Transverse colon (tissue), 4 donors: ENCODE measurements at regions not wholly inside any gene's neighbourhood (a gene's known extent, or its start where the extent isn't known, plus 50 kb on each side); places are given as distances from the start of the nearest gene placed in this dataset.

Source experiments
- DNase-seq: peaks from one replicate; pipeline ENCODE4 v3.0.0-alpha.2; 2019
- H3K27ac ChIP-seq, 4 donors: fragments of 200-600 bp; sonication (generic); 2 replicates each; pipeline ENCODE4 v1.5.1; 2016 to 2018; ENCODE audit warnings: inconsistent platforms in 4 of 4
- H3K27me3 ChIP-seq: fragments of 200-600 bp; sonication (generic); 2 replicates; pipeline ENCODE4 v1.5.1; 2017; ENCODE audit warnings: inconsistent platforms
- H3K36me3 ChIP-seq, 4 donors: fragments of 200-600 bp; sonication (generic); 2 replicates each; pipeline ENCODE4 v1.5.1; 2017 to 2019; ENCODE audit warnings: inconsistent platforms in 4 of 4
- H3K4me1 ChIP-seq, 4 donors: fragments of 200-600 bp; sonication (generic); 2 replicates each; pipeline ENCODE4 v1.5.1; 2017 to 2020; ENCODE audit warnings: inconsistent platforms in 4 of 4
- H3K4me3 ChIP-seq, 4 donors: fragments of 200-600 bp; sonication (generic); 1 replicate in 1 of 4; 2 replicates in 3 of 4; pipeline versions ENCODE4 v1.5.1 to v1.6.1; 2017 to 2019; ENCODE audit warnings: inconsistent platforms in 4 of 4
- H3K9me3 ChIP-seq, 2 donors: fragments of 200-600 bp; sonication (generic); 2 replicates each; pipeline ENCODE4 v1.5.1; 2017 to 2019; ENCODE audit warnings: inconsistent platforms in 2 of 2
- EP300 ChIP-seq: sonication (generic); formaldehyde crosslinking; IDR thresholded peaks from one replicate; pipeline ENCODE4 v1.6.1; 2017; ENCODE audit warnings: antibody characterized with exemption, low read depth
- POLR2A ChIP-seq: fragments of 450-650 bp; IDR thresholded peaks from one replicate; pipeline ENCODE4 v1.6.1; 2016; ENCODE audit warnings: antibody characterized with exemption, mild to moderate bottlenecking, moderate library complexity
- POLR2AphosphoS5 ChIP-seq, 3 donors: sonication (generic); formaldehyde crosslinking; IDR thresholded peaks; one replicate each; pipeline ENCODE4 v1.6.1; 2016; ENCODE audit warnings: antibody characterized with exemption in 3 of 3
- WGBS, 2 donors: methylation state at CpG; one replicate each; pipeline ENCODE4 v1.1.5; 2018; ENCODE audit warnings: low coverage in 1 of 2; 5-methylcytosine and 5-hydroxymethylcytosine counted together
- in situ Hi-C, 4 donors: fragments of 200-750 bp; cut with MboI; loops; one replicate each; pipeline versions ENCODE4 v1.15.0 to v1.15.1; 2017; ENCODE audit warnings: low sequenced_read_pairs in 3 of 4, low pct_ligation_motif_present in 1 of 4, low pct_unique_long_range_greater_than_20kb in 1 of 4
- intact Hi-C: fragments of 100-400 bp; cut with DNase I; formaldehyde crosslinking; loops from one replicate; pipeline ENCODE4 v1.15.1; 2023; ENCODE audit warnings: low total_unique reads
- TF ChIP-seq, protein P1 (sequence below), 5 experiments: fragments of 200-600 bp in 3 of 5; fragments of 450-650 bp in 2 of 5; sonication (generic) in 3 of 5; IDR thresholded peaks; 1 replicate in 2 of 5; 2 replicates in 3 of 5; pipeline ENCODE4 v1.5.1; 2016 to 2017; ENCODE audit warnings: antibody characterized with exemption in 5 of 5, inconsistent platforms in 3 of 5, mild to moderate bottlenecking in 2 of 5, moderate library complexity in 1 of 5

- intact Hi-C loops (loop anchor here (5.0 kb wide), 1 partner anchor 252 kb away; no protein-coding TSS in a partner anchor), in situ Hi-C loops (loop anchor here (10.0 to 25.0 kb wide), 5 partner anchors 152 to 465 kb away; no protein-coding TSS in a partner anchor)
- no peak for DNase-seq
- Histone ChIP-seq H3K27ac (no peak overlapping the region), H3K4me3 (no peak overlapping the region), H3K36me3 (no peaks in the 10 kb centered on the region), H3K9me3 (no peaks in the 10 kb centered on the region), H3K27me3 (peaks cover 21% of the 10 kb centered on the region), H3K4me1 (peaks cover 0 to 8% (median 0%) of the 10 kb centered on the region in 4 donors)
- no peak for TF ChIP-seq POLR2A
- no peak for TF ChIP-seq POLR2AphosphoS5 (IDR thresholded peaks at IDR 0.05)
- TF ChIP-seq, protein P1, sequence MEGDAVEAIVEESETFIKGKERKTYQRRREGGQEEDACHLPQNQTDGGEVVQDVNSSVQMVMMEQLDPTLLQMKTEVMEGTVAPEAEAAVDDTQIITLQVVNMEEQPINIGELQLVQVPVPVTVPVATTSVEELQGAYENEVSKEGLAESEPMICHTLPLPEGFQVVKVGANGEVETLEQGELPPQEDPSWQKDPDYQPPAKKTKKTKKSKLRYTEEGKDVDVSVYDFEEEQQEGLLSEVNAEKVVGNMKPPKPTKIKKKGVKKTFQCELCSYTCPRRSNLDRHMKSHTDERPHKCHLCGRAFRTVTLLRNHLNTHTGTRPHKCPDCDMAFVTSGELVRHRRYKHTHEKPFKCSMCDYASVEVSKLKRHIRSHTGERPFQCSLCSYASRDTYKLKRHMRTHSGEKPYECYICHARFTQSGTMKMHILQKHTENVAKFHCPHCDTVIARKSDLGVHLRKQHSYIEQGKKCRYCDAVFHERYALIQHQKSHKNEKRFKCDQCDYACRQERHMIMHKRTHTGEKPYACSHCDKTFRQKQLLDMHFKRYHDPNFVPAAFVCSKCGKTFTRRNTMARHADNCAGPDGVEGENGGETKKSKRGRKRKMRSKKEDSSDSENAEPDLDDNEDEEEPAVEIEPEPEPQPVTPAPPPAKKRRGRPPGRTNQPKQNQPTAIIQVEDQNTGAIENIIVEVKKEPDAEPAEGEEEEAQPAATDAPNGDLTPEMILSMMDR (IDR thresholded peaks at IDR 0.05), result no peak
- TF ChIP-seq EP300, result no peak
- WGBS, 2 donors, result 88 to 93% methylated on average over 10 to 14 of the region's 14 CpGs
Measured at GRCh38 chr5:1639757-1640156, 116.0 kb upstream of the LPCAT1 start.

DNA sequence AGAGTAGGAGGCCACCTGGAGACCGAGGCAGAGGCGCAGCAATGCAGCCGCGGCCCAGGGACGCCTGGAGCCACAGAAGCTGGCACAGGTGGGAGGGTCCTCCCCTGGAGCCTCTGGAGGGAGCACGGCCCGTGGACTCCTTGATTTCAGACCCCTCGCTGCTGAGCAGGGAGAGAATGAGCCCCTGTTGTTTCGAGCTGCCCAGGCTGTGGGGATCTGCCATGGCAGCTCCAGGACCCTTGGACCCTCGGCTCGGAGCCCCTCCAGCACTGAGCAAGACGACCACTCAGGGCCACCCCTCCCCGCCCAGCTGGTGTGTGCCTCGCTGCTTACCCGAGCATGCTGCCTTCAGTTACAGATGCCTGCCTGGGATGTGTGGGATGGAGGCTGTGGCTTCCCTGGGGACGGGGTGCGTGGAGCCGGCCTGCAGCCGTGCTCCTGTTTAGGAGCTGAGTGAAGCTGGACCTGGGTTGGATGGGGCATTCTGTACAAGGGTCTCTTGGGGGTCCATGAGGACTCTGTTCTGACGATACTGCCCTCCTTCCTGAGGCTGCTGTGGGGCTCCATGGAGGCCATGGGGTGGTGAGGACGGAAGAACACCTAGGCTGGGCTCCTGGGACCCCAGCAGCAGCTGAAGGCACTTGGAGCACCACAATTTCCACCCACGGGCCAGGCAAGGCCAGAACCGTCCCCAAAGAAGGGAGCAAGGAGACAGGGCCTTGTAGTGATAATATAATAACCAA is 115.1 kb upstream of the LPCAT1 start:
- intact Hi-C loops, result no loop called here
- TF ChIP-seq, protein P1 (IDR thresholded peaks at IDR 0.05), result no peak
- TF ChIP-seq POLR2A, result no peak
- no peak for TF ChIP-seq EP300
- TF ChIP-seq POLR2AphosphoS5 (IDR thresholded peaks at IDR 0.05), result no peak
- WGBS, 2 donors, result 79 to 85% methylated on average over 2 to 19 of the region's 23 CpGs
- in situ Hi-C loops, result loop anchor here (25.0 kb wide), 4 partner anchors 152 to 452 kb away; no protein-coding TSS in a partner anchor
- H3K4me3 ChIP-seq, result no peak overlapping the region
- H3K9me3 ChIP-seq, result no peaks in the 10 kb centered on the region
- peaks cover 0 to 15% (median 2%) of the 10 kb centered on the region in 4 donors for H3K4me1 ChIP-seq
- no peak overlapping the region for H3K27ac ChIP-seq
- peaks cover 14% of the 10 kb centered on the region for H3K27me3 ChIP-seq
- no peak for DNase-seq
- H3K36me3 ChIP-seq, result no peaks in the 10 kb centered on the region

DNA sequence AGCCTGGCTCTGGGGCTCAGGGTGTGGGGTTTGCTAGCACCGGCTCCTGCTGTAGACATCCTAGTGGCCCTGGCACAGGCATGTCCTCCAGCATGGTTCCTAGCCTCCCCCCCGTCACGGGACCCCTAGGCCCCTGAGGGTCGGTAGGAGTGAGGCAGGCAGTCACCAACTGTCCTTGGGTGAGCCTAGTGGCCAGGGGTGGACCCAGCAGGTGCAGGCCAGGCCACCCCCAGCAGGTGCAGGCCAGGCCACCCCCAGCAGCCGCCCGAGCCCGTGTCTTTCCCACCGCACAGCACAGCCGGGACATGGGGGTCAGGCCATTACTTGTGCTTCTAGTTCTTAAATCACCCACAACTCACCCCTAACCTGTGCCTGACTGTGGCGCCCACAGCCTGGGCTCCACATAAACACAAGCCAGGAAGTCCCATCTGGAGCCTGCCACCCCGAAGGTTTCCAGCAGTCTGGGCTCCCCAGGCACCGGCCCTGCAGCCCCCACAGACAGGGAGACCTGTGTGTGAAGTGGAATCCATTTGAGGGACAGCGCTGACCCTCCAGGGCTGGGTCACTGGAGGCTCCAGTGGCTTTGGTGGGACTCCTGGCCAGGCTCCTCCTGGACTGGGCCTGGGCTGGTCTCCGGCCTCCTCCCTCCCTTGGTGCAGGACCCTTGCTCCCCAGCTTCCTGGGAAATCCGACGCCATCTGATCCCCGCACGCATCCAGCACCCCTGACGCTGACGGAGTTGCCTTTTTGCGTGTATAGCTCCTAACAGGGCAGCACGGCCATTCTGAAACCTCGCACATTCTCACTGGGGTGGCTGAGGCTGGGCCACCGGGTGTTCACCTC is 114.1 kb upstream of the LPCAT1 start:
- Histone ChIP-seq H3K27ac (no peak overlapping the region), H3K4me1 (peaks cover 0 to 19% (median 2%) of the 10 kb centered on the region in 4 donors), H3K9me3 (no peaks in the 10 kb centered on the region), H3K36me3 (no peaks in the 10 kb centered on the region), H3K4me3 (no peak overlapping the region), H3K27me3 (peaks cover 4% of the 10 kb centered on the region)
- 84% methylated on average over 16 of the region's 24 CpGs; no CpG with 5 or more reads in 1 of the 2 donors for WGBS, 2 donors
- intact Hi-C loops, result no loop called here
- in situ Hi-C loops, result loop anchor here (25.0 kb wide), 4 partner anchors 151 to 451 kb away; no protein-coding TSS in a partner anchor
- no peak for TF ChIP-seq POLR2A
- TF ChIP-seq, protein P1 (IDR thresholded peaks at IDR 0.05), result no peak
- TF ChIP-seq EP300, result no peak
- DNase-seq, result no peak
